CD14-positive monocyte (primary cell): ENCODE measurements at regions not wholly inside any gene's neighbourhood (a gene's known extent, or its start where the extent isn't known, plus 50 kb on each side); places are given as distances from the start of the nearest gene placed in this dataset.
A peak's percentile ranks its signal among the peaks of the same experiment; 100 is the strongest.
"Not testable (repeated sequence)": the region's sequence is repeated elsewhere in the genome, so short reads cannot be mapped to it uniquely, and the experiment has no call there.

Source experiments
- DNase-seq, 3 donors: peaks; one replicate each; pipeline ENCODE4 v3.0.0-alpha.2; 2011 to 2022
- H2AFZ ChIP-seq: 2 replicates; pipeline ENCODE4 v1.6.0; 2012; ENCODE audit warnings: mild to moderate bottlenecking, low read depth, low read length, inconsistent platforms; ENCODE audit not compliant: insufficient read depth, poor library complexity, severe bottlenecking
- H3K27ac ChIP-seq, 2 donors: 1 replicate in 1 of 2; 2 replicates in 1 of 2; pipeline ENCODE4 v1.5.1; 2012 to 2013; ENCODE audit warnings: low read length in 2 of 2, control low read depth in 1 of 2, inconsistent platforms in 1 of 2, low read depth in 1 of 2, mild to moderate bottlenecking in 1 of 2
- H3K27me3 ChIP-seq, 2 donors: one replicate each; pipeline versions ENCODE4 v1.6.0 to v1.6.1; 2011 to 2013; ENCODE audit warnings: low read length in 2 of 2; ENCODE audit not compliant: control insufficient read depth in 2 of 2, insufficient read depth in 2 of 2
- H3K36me3 ChIP-seq, 2 donors: replicated peaks in 1 of 2; 1 replicate in 1 of 2; 2 replicates in 1 of 2; pipeline versions ENCODE4 v1.5.1 to v1.6.1; 2012 to 2013; ENCODE audit warnings: low read length in 2 of 2, control low read depth in 1 of 2, inconsistent platforms in 1 of 2, mild to moderate bottlenecking in 1 of 2; ENCODE audit not compliant: insufficient read depth in 2 of 2, control insufficient read depth in 1 of 2
- H3K4me1 ChIP-seq, 2 donors: 1 replicate in 1 of 2; 2 replicates in 1 of 2; pipeline versions ENCODE4 v1.5.1 to v1.6.1; 2012 to 2013; ENCODE audit warnings: low read length in 2 of 2, control low read depth in 1 of 2, inconsistent platforms in 1 of 2, mild to moderate bottlenecking in 1 of 2, moderate library complexity in 1 of 2; ENCODE audit not compliant: insufficient read depth in 2 of 2, control insufficient read depth in 1 of 2
- H3K4me2 ChIP-seq: replicated peaks from 2 replicates; pipeline ENCODE3; 2012; ENCODE audit warnings: low read length, moderate library complexity, mild to moderate bottlenecking; ENCODE audit not compliant: poor library complexity, severe bottlenecking; ENCODE audit errors: extremely low read depth
- H3K4me3 ChIP-seq, 3 experiments: fragments of 200-600 bp in 1 of 3; sonication (generic) in 1 of 3; replicated peaks in 1 of 3; 1 replicate in 2 of 3; 2 replicates in 1 of 3; pipeline ENCODE4 v1.5.1; 2011 to 2013; ENCODE audit warnings: low read length in 3 of 3, mild to moderate bottlenecking in 3 of 3, control low read depth in 2 of 3, low read depth in 2 of 3, inconsistent platforms in 1 of 3, moderate library complexity in 1 of 3
- H3K79me2 ChIP-seq: 2 replicates; pipeline ENCODE4 v1.6.0; 2012; ENCODE audit warnings: mild to moderate bottlenecking, control low read depth, inconsistent platforms, low read length, moderate library complexity; ENCODE audit not compliant: insufficient read depth
- H3K9ac ChIP-seq: 2 replicates; pipeline ENCODE4 v1.6.0; 2017; ENCODE audit warnings: low read length, mild to moderate bottlenecking; ENCODE audit not compliant: insufficient read depth, poor library complexity, severe bottlenecking
- H3K9me3 ChIP-seq, 2 donors: replicated peaks in 1 of 2; 1 replicate in 1 of 2; 2 replicates in 1 of 2; pipeline versions ENCODE4 v1.5.1 to v1.6.1; 2012 to 2013; ENCODE audit warnings: low read length in 2 of 2, control low read depth in 1 of 2; ENCODE audit not compliant: control insufficient read depth in 1 of 2, insufficient read depth in 1 of 2
- H4K20me1 ChIP-seq: 2 replicates; pipeline ENCODE4 v1.6.0; 2012; ENCODE audit warnings: mild to moderate bottlenecking, low read length, control low read depth, moderate library complexity; ENCODE audit not compliant: insufficient read depth
- H3K27ac Mint-ChIP-seq, 7 donors: one replicate each; pipeline ENCODE4 v1.8.0; 2020; ENCODE audit warnings: mild to moderate bottlenecking in 7 of 7, mixed read lengths in 7 of 7, moderate library complexity in 6 of 7, inconsistent platforms in 2 of 7
- H3K27me3 Mint-ChIP-seq, 3 donors: one replicate each; pipeline ENCODE4 v1.8.0; 2021 to 2022; ENCODE audit warnings: low read depth in 3 of 3, mild to moderate bottlenecking in 3 of 3, mixed read lengths in 3 of 3, moderate library complexity in 3 of 3, inconsistent platforms in 1 of 3
- H3K36me3 Mint-ChIP-seq, 2 donors: one replicate each; pipeline ENCODE4 v1.8.0; 2020; ENCODE audit warnings: mixed read lengths in 2 of 2, inconsistent platforms in 1 of 2, mild to moderate bottlenecking in 1 of 2
- H3K4me1 Mint-ChIP-seq: one replicate; pipeline ENCODE4 v1.8.0; 2020; ENCODE audit warnings: mild to moderate bottlenecking, mixed read lengths
- H3K4me3 Mint-ChIP-seq, 2 donors: one replicate each; pipeline ENCODE4 v1.8.0; 2020; ENCODE audit warnings: mild to moderate bottlenecking in 2 of 2, mixed read lengths in 2 of 2, moderate library complexity in 1 of 2
- H3K9me3 Mint-ChIP-seq, 7 donors: one replicate each; pipeline ENCODE4 v1.8.0; 2020 to 2022; ENCODE audit warnings: mixed read lengths in 7 of 7, mild to moderate bottlenecking in 6 of 7, moderate library complexity in 6 of 7, inconsistent platforms in 2 of 7
- CTCF ChIP-seq: fragments of 200-600 bp; IDR thresholded peaks from one replicate; pipeline ENCODE4 v1.8.0; 2022; ENCODE audit warnings: antibody characterized with exemption, mild to moderate bottlenecking
- WGBS: methylation state at CpG from one replicate; pipeline ENCODE4 v1.1.5; 2013; ENCODE audit warnings: missing lambda C conversion rate; ENCODE audit not compliant: insufficient coverage; 5-methylcytosine and 5-hydroxymethylcytosine counted together
- intact Hi-C, 2 donors: fragments of 100-400 bp; cut with micrococcal nuclease; formaldehyde crosslinking; loops; one replicate each; pipeline versions ENCODE4 v1.15.0 to v1.15.1; 2023

- 91% methylated on average over 5 of the region's 5 CpGs for WGBS
- H3K9me3 ChIP-seq: peaks cover 3 to 4% of the 10 kb centered on the region in 2 donors
- no peaks in the 10 kb centered on the region for H4K20me1 ChIP-seq
- H3K27me3 ChIP-seq: no peaks in the 10 kb centered on the region
- H3K4me3 ChIP-seq: no peak overlapping the region
- no peak for TF ChIP-seq CTCF
- no peaks in the 10 kb centered on the region for H3K36me3 ChIP-seq
- no peaks in the 10 kb centered on the region for H3K4me1 ChIP-seq
- H3K27ac ChIP-seq: no peak overlapping the region
- no peak overlapping the region for H2AFZ ChIP-seq
- no peaks in the 10 kb centered on the region for H3K27me3 Mint-ChIP-seq
- no peaks in the 10 kb centered on the region for H3K4me1 Mint-ChIP-seq
- H3K9me3 Mint-ChIP-seq: peaks cover 0 to 11% (median 3%) of the 10 kb centered on the region in 7 donors
- no peaks in the 10 kb centered on the region for H3K36me3 Mint-ChIP-seq
- no peak for DNase-seq
- H3K27ac Mint-ChIP-seq: no peak overlapping the region
- H3K9ac ChIP-seq: no peak overlapping the region
- no peaks in the 10 kb centered on the region for H3K79me2 ChIP-seq
- intact Hi-C loops: no loop called here
- H3K4me3 Mint-ChIP-seq: no peak overlapping the region
- no peak overlapping the region for H3K4me2 ChIP-seq
Measured at GRCh38 chr6:48957781-48958180, 505.3 kb downstream of the MMUT start.

GRCh38 chr6:48951917-48952316 lies 511.1 kb downstream of the MMUT start:
- H4K20me1 ChIP-seq: no peaks in the 10 kb centered on the region
- no peak overlapping the region for H3K4me3 ChIP-seq
- peaks cover 0 to 9% (median 2%) of the 10 kb centered on the region in 7 donors for H3K9me3 Mint-ChIP-seq
- no peak overlapping the region for H3K4me2 ChIP-seq
- H3K27me3 ChIP-seq: no peaks in the 10 kb centered on the region
- H3K36me3 Mint-ChIP-seq: no peaks in the 10 kb centered on the region
- WGBS: 100% methylated on average over 1 of the region's 2 CpGs
- H3K4me1 Mint-ChIP-seq: no peaks in the 10 kb centered on the region
- no peak overlapping the region for H2AFZ ChIP-seq
- H3K27ac ChIP-seq: no peak overlapping the region
- H3K79me2 ChIP-seq: no peaks in the 10 kb centered on the region
- DNase-seq: no peak
- no peaks in the 10 kb centered on the region for H3K27me3 Mint-ChIP-seq
- no peak overlapping the region for H3K4me3 Mint-ChIP-seq
- no peaks in the 10 kb centered on the region for H3K4me1 ChIP-seq
- intact Hi-C loops: no loop called here
- H3K9ac ChIP-seq: no peak overlapping the region
- no peak for TF ChIP-seq CTCF
- no peaks in the 10 kb centered on the region for H3K9me3 ChIP-seq
- no peak overlapping the region for H3K27ac Mint-ChIP-seq
- no peaks in the 10 kb centered on the region for H3K36me3 ChIP-seq

GRCh38 chr6:48944276-48944675 lies 518.8 kb downstream of the MMUT start:
- H3K36me3 Mint-ChIP-seq, H3K36me3 ChIP-seq, H3K27me3 ChIP-seq, H3K27ac ChIP-seq, H3K27me3 Mint-ChIP-seq, H3K4me3 ChIP-seq, H3K4me1 ChIP-seq, intact Hi-C loops, H2AFZ ChIP-seq, H3K9ac ChIP-seq, H3K4me1 Mint-ChIP-seq, H3K79me2 ChIP-seq, H3K9me3 ChIP-seq, H3K27ac Mint-ChIP-seq, H3K9me3 Mint-ChIP-seq, H3K4me2 ChIP-seq, H4K20me1 ChIP-seq, H3K4me3 Mint-ChIP-seq: not testable (repeated sequence)
- no CpG with 5 or more reads among the region's 4 CpGs for WGBS
- peak in 2 of 3 donors; percentile 5 to 25 for DNase-seq
